Activated T-cell treated with anti-CD3 and anti-CD28 coated beads, Interleukin-2, amount 50 U/mL, for 4 hours (primary cell): ENCODE measurements at regions not wholly inside any gene's neighbourhood (a gene's known extent, or its start where the extent isn't known, plus 50 kb on each side); places are given as distances from the start of the nearest gene placed in this dataset.

Experiments used
- ATAC-seq, 2 donors: fragments of 200-7000 bp; cut with Tn5 transposase; one replicate each; pipeline ENCODE4 v1.10.0; 2021
- DNase-seq: peaks from one replicate; pipeline ENCODE4 v3.0.0-alpha.2; 2020
- H3K27me3 Mint-ChIP-seq: one replicate; pipeline ENCODE4 v1.8.0; 2021; ENCODE audit warnings: low read depth, mixed read lengths
- H3K36me3 Mint-ChIP-seq: one replicate; pipeline ENCODE4 v1.8.0; 2022; ENCODE audit warnings: mixed read lengths; ENCODE audit not compliant: insufficient read depth
- H3K4me1 Mint-ChIP-seq: one replicate; pipeline ENCODE4 v1.8.0; 2021; ENCODE audit warnings: low read depth, mixed read lengths
- H3K4me3 Mint-ChIP-seq: one replicate; pipeline ENCODE4 v1.8.0; 2021; ENCODE audit warnings: mild to moderate bottlenecking, moderate library complexity, mixed read lengths
- H3K9me3 Mint-ChIP-seq: one replicate; pipeline ENCODE4 v1.8.0; 2021; ENCODE audit warnings: mixed read lengths

DNA sequence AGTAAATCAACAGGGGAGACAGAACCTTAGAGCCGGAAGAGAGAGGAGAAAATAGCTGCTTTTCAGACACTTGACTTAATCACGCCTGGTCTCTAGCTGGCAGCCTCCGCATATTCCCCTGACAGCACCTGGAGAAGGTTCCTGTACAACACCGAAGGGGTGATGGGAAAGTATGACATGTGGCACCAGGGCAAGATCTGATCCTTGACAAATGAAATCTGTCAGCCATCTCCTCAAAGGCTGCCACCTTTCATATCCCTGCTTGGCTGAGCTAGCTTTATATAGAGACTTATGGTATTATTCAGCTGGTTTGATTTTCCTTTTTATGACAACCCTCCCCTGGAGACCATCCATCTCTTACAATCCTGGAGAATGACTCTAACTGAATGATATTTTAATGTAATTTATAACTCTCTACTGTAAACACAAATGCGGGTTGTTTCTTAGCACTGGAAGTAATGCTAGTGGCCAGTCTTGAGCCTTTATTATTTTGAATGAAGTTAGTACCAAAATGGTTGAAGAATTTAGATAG is 1205.3 kb upstream of the CDH8 start:
- H3K4me1 Mint-ChIP-seq = no peaks in the 10 kb centered on the region
- no peaks in the 10 kb centered on the region for H3K27me3 Mint-ChIP-seq
- no peak for ATAC-seq
- DNase-seq = no peak
- H3K9me3 Mint-ChIP-seq = peaks cover 29% of the 10 kb centered on the region
- no peak overlapping the region for H3K4me3 Mint-ChIP-seq
- no peaks in the 10 kb centered on the region for H3K36me3 Mint-ChIP-seq

DNA sequence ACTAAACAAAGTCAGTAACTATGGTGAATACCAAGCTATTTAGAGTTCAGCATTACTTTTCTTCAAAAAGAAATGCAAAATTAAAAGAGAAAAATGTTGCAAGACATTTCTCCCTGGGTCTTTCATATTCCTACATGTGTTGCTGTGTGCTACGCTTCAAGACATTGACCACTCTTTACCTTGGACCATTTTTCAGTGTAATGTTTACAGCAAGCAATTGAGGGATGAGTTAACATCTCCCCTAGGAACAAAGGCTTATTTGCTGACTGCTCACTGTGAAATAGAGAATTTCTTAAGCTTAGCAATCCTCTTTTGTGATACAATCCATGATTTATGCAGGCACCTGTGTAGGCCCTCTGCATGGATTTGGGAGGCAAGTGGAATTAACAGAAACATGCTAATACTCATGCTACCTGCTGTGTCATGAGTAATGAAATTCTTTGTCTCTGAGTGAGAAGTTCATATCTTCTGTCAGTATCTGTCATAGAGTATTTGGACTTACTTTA is 1202.9 kb upstream of the CDH8 start:
- no peak for DNase-seq
- no peak for ATAC-seq
- Mint-ChIP-seq H3K36me3 (no peaks in the 10 kb centered on the region), H3K4me1 (no peaks in the 10 kb centered on the region), H3K9me3 (peaks cover 36% of the 10 kb centered on the region), H3K4me3 (no peak overlapping the region), H3K27me3 (no peaks in the 10 kb centered on the region)

DNA sequence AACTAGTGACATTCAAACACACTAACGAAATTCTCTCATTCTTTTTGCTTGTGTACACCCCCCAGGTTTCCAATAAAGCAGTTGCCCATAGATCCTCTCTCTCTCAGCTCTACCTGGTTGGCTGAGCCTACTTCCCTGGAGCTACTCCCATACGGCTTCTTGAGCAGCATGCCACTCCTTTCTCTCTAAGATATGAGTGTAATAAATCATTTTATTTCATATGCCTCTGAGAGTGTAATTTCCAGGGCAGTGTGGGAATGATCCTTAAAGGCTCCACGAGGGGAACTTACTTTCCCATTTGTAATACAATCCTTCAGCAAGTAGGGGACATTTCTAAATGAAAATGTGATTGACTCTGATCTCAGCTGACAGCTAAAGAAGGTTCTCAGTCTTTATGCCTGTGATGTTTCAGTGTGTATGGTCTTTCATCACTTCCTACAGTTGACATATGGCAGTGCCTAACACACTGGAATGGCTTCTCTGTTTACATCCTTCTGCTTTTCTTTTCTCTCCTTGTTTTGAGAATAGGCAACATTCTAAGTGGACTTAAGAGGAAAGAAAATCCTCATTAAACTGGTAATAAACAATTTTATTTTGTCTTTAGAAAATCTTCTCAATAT is 1194.3 kb upstream of the CDH8 start:
- Mint-ChIP-seq H3K27me3 (no peaks in the 10 kb centered on the region), H3K4me3 (no peak overlapping the region), H3K9me3 (peaks cover 23% of the 10 kb centered on the region), H3K4me1 (no peaks in the 10 kb centered on the region), H3K36me3 (no peaks in the 10 kb centered on the region)
- ATAC-seq (no peak), DNase-seq (no peak)

DNA sequence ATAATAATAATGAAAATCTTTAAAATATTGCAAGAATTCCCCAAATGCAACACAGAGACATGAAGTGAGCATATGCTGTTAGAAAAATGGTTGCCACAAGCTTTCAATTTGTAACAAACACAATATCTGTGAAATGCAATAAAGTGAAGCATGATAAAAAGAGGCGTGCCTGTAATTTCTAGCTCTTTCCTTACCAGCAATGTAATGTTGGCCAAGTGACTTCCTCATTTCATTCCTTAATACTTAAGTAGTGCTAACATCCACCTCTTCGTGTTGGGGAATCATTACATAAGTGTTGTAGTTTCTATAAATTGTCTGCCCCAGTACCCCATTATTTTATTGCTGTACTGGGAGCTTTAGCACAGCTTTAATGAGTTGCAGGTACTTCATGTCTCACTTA is 1192.0 kb upstream of the CDH8 start:
- Mint-ChIP-seq H3K27me3 (no peaks in the 10 kb centered on the region), H3K9me3 (peaks cover 20% of the 10 kb centered on the region), H3K4me3 (no peak overlapping the region), H3K4me1 (no peaks in the 10 kb centered on the region), H3K36me3 (no peaks in the 10 kb centered on the region)
- ATAC-seq (no peak), DNase-seq (no peak)

DNA sequence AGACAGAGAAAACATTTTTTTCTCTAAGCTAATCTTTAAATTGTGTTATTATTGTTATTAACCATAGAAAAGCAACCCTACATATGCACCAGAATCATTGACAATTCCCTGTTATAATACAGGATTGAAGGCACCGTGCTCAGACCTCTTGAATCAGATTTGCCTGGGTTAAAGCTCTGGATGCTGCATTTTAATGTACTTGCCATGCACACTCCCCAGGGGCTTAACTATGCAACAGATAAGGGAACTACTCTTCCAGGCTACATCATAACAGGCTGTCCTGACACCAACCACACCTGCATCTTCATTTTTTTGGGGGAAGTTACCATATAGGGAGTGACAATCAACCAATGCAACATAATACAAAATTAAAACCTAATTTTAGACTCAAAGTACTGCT is 1187.6 kb upstream of the CDH8 start:
- Mint-ChIP-seq H3K4me1 (no peaks in the 10 kb centered on the region), H3K4me3 (no peak overlapping the region), H3K9me3 (peaks cover 27% of the 10 kb centered on the region), H3K27me3 (no peaks in the 10 kb centered on the region), H3K36me3 (no peaks in the 10 kb centered on the region)
- DNase-seq (no peak), ATAC-seq (no peak)

DNA sequence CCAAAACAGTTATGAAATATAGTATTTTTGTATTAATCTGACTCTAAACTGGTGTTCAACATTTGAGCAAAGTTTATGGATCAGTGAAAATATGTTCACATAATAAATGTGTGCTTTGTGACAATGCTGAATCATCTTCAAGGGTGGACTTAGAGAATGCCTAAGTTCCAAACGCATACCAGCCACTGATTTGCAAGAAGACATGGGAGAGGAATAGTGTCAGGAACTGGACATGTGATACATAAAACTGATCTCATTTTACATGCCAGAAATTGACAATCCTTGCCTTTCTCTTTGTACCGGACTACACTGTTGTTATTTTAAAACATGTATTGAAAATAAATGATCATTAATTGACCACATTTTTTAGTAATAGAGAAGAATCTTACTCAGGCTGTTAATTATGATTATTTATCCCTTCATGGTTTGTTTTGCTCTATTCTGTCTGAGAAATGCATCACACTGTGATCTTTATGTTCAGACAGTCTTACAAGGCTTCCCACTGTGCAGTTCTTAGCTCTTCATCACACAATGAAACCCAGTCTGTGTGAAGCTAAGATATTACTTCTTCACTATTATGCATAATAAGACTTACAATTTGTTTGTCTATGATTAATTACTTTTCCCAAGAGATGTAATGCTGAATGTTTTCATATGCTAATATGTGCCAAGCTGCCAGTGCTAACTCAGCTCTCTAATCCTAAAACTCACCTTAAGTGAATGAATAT is 1180.6 kb upstream of the CDH8 start:
- DNase-seq (no peak), ATAC-seq (no peak)
- Mint-ChIP-seq H3K36me3 (no peaks in the 10 kb centered on the region), H3K27me3 (no peaks in the 10 kb centered on the region), H3K9me3 (peaks cover 15% of the 10 kb centered on the region), H3K4me1 (no peaks in the 10 kb centered on the region), H3K4me3 (no peak overlapping the region)

DNA sequence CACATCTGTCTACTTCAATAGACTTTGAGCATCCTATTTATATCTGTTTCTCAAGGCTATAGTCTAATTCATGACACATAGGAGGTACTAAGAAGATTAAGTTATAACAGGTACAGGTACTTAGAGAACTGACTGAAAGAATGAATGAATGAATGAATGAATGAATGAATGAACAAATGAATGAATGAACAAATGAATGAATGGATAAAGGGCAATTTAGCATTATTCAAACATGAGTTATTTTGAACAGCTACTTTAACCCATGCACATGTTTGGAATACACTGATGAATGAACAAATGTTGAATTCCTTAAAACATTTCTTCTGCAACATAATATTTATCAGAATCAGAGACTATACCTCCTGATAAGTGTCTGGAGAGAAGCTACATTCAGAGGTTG is 1165.6 kb upstream of the CDH8 start:
- no peaks in the 10 kb centered on the region for H3K4me1 Mint-ChIP-seq
- H3K36me3 Mint-ChIP-seq = no peaks in the 10 kb centered on the region
- DNase-seq (no peak), ATAC-seq (no peak)
- H3K9me3 Mint-ChIP-seq = peaks cover 17% of the 10 kb centered on the region
- no peak overlapping the region for H3K4me3 Mint-ChIP-seq
- H3K27me3 Mint-ChIP-seq = no peaks in the 10 kb centered on the region

DNA sequence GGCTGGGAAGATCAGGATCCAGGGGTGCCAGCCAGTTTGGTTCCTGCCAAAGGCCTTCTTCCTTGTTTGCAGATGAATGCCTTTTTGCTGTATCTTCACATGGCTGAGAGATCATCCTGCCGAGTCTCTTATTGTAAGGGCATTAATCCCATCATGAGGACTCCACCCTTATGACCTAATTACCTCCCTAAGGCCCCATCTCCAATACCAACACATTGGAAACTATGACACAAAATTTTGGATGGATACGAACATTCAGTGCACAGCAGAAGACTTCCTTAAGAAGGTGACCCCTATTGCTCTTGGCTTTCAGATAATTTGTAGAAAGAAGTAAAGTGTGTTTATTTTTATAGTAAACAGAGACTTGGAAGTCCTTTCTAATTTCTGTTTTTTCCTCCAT is 1164.7 kb upstream of the CDH8 start:
- no peaks in the 10 kb centered on the region for H3K36me3 Mint-ChIP-seq

DNA sequence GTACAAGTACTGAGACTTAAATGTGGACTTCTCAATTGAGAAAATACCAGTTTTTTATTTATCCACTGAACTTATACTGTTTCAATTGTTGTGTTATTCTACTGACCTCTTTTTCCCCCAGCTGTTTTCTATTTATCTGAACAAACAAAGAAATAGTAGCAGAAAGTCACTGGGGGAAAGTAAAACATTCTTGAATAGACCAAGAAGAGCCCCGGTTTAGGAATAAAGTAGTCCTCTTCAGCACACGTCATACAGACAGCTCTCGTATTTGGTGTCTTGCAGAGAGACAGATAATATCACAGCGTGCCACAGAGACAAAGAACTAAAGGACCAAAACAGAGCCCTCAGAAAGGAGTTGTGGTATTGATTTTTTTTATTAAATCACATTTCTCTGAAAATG is 1159.1 kb upstream of the CDH8 start:
- Mint-ChIP-seq H3K9me3 (peaks cover 32% of the 10 kb centered on the region), H3K27me3 (no peaks in the 10 kb centered on the region), H3K4me3 (no peak overlapping the region), H3K4me1 (no peaks in the 10 kb centered on the region), H3K36me3 (no peaks in the 10 kb centered on the region)
- DNase-seq = no peak
- no peak for ATAC-seq

More for the DNA sequence above, 1164.7 kb upstream of the CDH8 start:
- DNase-seq = no peak
- Mint-ChIP-seq H3K4me1 (no peaks in the 10 kb centered on the region), H3K9me3 (peaks cover 12% of the 10 kb centered on the region), H3K4me3 (no peak overlapping the region), H3K27me3 (no peaks in the 10 kb centered on the region)
- ATAC-seq = no peak

DNA sequence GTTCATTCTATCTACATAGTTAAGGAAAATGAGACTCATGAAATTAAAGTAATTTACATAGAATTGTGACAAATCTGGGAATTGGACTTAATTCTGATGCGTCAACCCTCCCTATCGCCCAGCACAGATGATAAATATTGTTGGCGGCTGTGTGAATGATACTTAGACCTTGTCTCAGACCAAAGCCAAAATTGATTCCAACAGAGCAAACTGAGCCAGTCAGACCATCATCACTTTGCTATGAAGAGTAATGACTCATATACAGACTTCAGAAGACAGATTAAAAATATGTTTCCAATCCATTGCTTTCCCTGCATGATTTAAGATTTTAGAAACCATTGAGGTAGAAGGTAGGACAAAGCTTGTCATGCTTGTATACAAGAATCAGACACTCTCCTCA is 1156.7 kb upstream of the CDH8 start:
- no peaks in the 10 kb centered on the region for H3K4me1 Mint-ChIP-seq
- DNase-seq = no peak
- no peak for ATAC-seq
- H3K4me3 Mint-ChIP-seq = no peak overlapping the region
- no peaks in the 10 kb centered on the region for H3K36me3 Mint-ChIP-seq
- H3K9me3 Mint-ChIP-seq = peaks cover 38% of the 10 kb centered on the region
- no peaks in the 10 kb centered on the region for H3K27me3 Mint-ChIP-seq

DNA sequence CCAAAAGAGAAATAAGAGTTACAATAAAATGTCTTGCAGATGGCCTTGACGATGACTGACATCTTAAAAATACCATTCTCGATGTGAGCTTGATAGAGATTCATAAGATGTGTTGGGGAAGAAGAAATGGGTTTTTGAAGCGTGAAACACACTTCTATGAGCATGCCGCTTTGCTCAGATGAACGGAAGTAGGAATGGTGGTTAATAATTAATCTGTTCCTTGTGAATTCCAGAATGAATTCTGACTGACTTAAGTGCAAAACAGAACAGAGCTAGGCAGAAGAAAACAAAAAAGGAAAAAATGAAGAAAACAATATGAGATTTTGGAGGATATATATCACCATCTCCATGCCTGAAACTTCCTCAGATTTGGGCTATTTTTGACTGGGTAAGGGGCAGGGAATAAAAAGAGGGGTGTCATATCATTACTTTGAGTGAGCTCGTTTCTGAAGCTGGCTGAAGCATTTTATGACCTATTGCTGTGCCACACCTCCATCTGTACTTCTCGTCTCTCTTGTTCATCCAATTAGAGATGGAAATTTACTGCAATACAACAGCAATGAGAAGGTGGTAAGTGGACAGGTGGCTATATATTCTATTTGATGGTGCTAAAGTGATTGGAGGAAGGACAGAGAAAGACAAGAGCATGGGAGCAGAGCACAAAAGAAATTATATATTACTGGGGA is 1152.0 kb upstream of the CDH8 start:
- ATAC-seq (no peak), DNase-seq (no peak)
- Mint-ChIP-seq H3K4me3 (no peak overlapping the region), H3K27me3 (no peaks in the 10 kb centered on the region), H3K9me3 (peaks cover 48% of the 10 kb centered on the region), H3K36me3 (no peaks in the 10 kb centered on the region), H3K4me1 (no peaks in the 10 kb centered on the region)

DNA sequence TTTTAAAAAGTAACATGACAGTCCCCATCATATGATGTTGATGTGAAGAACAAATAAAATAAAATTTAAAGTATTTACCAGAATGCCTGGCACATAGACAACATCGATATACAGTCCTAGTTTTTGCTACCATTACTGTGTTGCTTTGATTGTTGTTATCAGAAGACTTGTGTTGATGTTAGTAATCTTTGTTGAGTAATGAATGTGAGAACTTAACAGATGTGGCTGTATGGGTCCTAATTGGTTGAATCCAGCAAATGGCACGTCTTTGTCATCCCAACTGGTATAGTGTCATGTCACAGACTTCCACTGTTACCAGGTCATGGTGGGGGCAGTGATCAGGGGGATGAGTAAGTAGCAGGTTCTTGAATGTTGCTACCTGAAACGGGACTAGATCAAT is 1151.4 kb upstream of the CDH8 start:
- Mint-ChIP-seq H3K27me3 (no peaks in the 10 kb centered on the region), H3K36me3 (no peaks in the 10 kb centered on the region), H3K4me3 (no peak overlapping the region), H3K4me1 (no peaks in the 10 kb centered on the region), H3K9me3 (peaks cover 47% of the 10 kb centered on the region)
- DNase-seq = no peak
- no peak for ATAC-seq

DNA sequence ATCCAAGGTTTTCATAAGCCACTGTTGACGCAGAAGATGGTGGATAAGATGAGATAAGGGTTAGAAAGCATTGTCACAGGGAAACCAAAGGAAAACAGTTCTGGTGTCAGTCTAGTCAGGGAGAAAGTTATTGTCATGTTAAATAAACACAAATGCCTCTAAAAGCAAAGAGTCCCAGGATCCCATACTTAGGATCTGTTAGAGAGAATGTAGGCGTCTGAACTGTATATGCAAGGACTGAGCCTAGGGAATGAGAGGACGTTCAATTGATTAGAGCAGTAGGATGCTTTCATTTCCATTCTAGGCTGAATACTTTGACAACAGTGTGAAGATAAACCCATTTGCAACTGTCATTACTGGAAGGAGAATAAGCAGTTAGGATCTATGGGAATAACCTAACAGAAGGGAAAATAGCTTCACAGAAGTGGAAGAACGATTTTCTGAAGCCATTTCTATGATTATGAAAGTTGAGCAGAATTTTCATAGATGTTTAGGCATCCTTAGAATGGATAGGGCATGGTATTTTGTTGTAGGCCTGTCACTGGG is 1149.1 kb upstream of the CDH8 start:
- DNase-seq (no peak), ATAC-seq (no peak)
- H3K4me3 Mint-ChIP-seq = no peak overlapping the region
- H3K9me3 Mint-ChIP-seq = peaks cover 48% of the 10 kb centered on the region
- H3K27me3 Mint-ChIP-seq = no peaks in the 10 kb centered on the region
- H3K36me3 Mint-ChIP-seq = no peaks in the 10 kb centered on the region
- H3K4me1 Mint-ChIP-seq = no peaks in the 10 kb centered on the region

DNA sequence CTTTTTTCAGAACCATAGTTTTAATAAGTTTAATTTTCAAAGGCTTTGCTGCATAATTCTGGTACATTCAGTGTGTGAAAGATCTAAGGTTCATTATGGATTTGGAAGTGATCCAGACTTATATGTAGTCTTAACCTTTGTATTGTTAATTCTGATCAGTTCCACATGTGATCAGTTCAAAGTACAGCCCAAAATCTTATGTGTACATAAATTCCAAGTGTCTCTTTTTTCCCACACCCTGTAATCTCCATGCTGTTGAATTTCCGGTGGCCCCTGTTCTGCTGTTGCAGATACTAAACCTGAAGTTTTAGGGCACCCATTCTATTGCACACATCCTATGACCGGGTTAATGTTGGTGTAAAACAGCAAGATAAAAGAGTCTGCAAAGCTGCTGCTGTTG is 1147.5 kb upstream of the CDH8 start:
- ATAC-seq = no peak
- no peaks in the 10 kb centered on the region for H3K36me3 Mint-ChIP-seq
- no peak for DNase-seq
- no peak overlapping the region for H3K4me3 Mint-ChIP-seq
- H3K9me3 Mint-ChIP-seq = peaks cover 43% of the 10 kb centered on the region
- no peaks in the 10 kb centered on the region for H3K27me3 Mint-ChIP-seq
- no peaks in the 10 kb centered on the region for H3K4me1 Mint-ChIP-seq
